Ovary (tissue), 1 donor: ENCODE measurements at regions not wholly inside any gene's neighbourhood (a gene's known extent, or its start where the extent isn't known, plus 50 kb on each side); places are given as distances from the start of the nearest gene placed in this dataset.

ENCODE experiments used
- EP300 ChIP-seq: sonication (generic); formaldehyde crosslinking; IDR thresholded peaks from one replicate; pipeline ENCODE4 v1.6.1; 2017; ENCODE audit warnings: antibody characterized with exemption
- POLR2A ChIP-seq: fragments of 450-650 bp; IDR thresholded peaks from one replicate; pipeline ENCODE4 v1.6.1; 2017; ENCODE audit warnings: antibody characterized with exemption, mild to moderate bottlenecking, moderate library complexity

DNA sequence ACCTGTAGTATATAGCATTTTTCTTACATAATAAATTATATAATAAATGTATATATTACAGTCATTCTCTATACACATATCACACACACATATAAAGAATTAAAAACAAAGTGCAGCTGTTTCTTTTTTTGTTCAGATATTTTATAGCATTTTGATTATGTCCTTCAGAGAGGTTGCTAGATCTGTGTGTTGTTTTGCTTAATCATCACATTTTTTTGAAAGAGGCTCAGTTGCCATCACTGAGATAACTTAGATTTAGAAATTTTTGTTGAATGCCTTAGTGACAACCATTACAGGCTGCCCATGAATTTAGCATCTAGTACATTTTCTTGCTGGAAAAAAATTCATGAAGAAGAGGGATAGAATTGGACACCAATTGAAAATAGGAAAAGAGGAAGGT is 545.2 kb upstream of the PCDH9 start:
- TF ChIP-seq EP300 (no peak), POLR2A (no peak)
